H1 (cell line): ENCODE measurements at regions not wholly inside any gene's neighbourhood (a gene's known extent, or its start where the extent isn't known, plus 50 kb on each side); places are given as distances from the start of the nearest gene placed in this dataset.

ENCODE experiments used
- CHD7 ChIP-seq: fragments of 300-600 bp; sonication (generic); IDR thresholded peaks from 2 replicates; pipeline ENCODE4 v1.7.1; 2012; ENCODE audit warnings: low read length, moderate library complexity, mild to moderate bottlenecking, inconsistent platforms; ENCODE audit not compliant: insufficient replicate concordance
- CTCF ChIP-seq, 3 experiments: IDR thresholded peaks; 1 replicate in 2 of 3; 2 replicates in 1 of 3; pipeline versions ENCODE4 v1.5.1 to v1.6.1; 2011; ENCODE audit warnings: low read length in 3 of 3, mild to moderate bottlenecking in 3 of 3, inconsistent platforms in 2 of 3, low read depth in 1 of 3, moderate library complexity in 1 of 3; ENCODE audit not compliant: insufficient read depth in 1 of 3; ENCODE audit errors: control extremely low read depth in 1 of 3
- JUN ChIP-seq: IDR thresholded peaks from 2 replicates; pipeline ENCODE4 v1.6.1; 2011; ENCODE audit warnings: low read depth, mild to moderate bottlenecking, improper control_type of control experiment, low read length
- MAFK ChIP-seq: IDR thresholded peaks from 2 replicates; pipeline ENCODE4 v1.6.1; 2012; ENCODE audit warnings: low read depth, mild to moderate bottlenecking, improper control_type of control experiment, low read length
- NRF1 ChIP-seq: IDR thresholded peaks from 2 replicates; pipeline ENCODE4 v1.6.1; 2011; ENCODE audit warnings: mild to moderate bottlenecking, low read depth, low read length, improper control_type of control experiment
- SIX5 ChIP-seq: IDR thresholded peaks from 2 replicates; pipeline ENCODE4 v1.6.1; 2011; ENCODE audit warnings: mild to moderate bottlenecking, low read depth, low read length
- ZNF274 ChIP-seq: IDR thresholded peaks from 2 replicates; pipeline ENCODE4 v1.7.0; 2012; ENCODE audit warnings: low read length, borderline replicate concordance; ENCODE audit errors: extremely low read depth

DNA sequence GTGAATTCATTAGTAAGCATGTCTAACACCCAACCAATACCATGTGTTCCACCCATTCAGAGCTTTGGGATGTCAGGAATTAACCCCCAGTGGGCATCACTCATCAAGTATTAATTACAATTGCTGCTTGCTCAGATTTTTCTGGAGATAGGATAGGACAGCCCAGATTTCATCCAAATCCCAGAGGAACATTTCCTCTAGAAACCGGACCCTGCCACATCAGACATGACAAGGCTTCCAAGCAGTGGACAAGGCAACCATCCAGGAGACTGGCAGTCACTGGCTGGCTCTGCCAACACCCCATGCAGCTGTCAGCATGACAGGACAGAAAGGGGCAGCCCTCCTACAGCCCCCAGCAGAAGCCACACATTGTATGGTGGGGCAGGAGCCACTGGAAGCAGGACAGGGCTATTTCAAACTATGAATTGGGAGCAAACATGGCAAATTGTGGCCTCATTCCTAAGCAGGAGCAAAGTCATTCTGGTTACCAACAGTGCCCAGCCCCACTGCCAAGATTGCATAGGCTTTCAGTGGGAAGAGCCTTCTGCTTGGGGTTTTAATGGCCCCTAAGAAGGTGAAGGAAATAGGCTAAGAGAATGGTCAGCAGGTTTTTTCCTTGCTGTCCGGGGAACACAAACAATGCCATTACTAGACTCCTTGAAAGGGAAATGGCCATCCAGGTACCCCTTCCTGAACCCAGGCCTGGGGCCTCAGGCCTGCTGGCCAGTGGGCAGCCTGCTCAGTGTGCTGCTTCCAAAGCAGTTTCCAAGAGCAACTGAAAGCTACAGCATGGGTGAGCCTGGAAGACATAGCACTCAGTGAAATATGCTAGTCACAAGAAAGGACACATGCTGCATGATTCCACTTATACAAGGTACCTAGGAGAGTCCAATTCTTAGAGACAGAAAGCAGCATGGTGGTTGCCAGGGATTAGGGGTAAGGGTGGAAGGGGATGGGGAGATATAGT lies 294.7 kb upstream of the SLC30A5 start (continued):
- TF ChIP-seq CHD7 (no peak), ZNF274 (no peak), SIX5 (no peak), JUN (no peak), NRF1 (no peak), MAFK (no peak), CTCF (IDR thresholded peaks at IDR 0.05; ENCODE audit: control extremely low read depth in 1 of 3, insufficient read depth in 1 of 3, low read depth in 1 of 3, low read length in 3 of 3) (no peak)
